Right lobe of liver (tissue), 6 donors: ENCODE measurements at regions not wholly inside any gene's neighbourhood (a gene's known extent, or its start where the extent isn't known, plus 50 kb on each side); places are given as distances from the start of the nearest gene placed in this dataset.

Experiments
- ATAC-seq, 4 donors: fragments of 200-7000 bp; cut with Tn5 transposase; one replicate each; pipeline ENCODE4 v1.9.1; 2020; ENCODE audit warnings: mild to moderate bottlenecking in 4 of 4, moderate library complexity in 4 of 4
- DNase-seq, 3 donors: peaks; one replicate each; pipeline ENCODE4 v3.0.0-alpha.2; 2020
- H3K27ac ChIP-seq, 3 donors: fragments of 200-600 bp; one replicate each; pipeline ENCODE4 v1.8.0; 2022
- H3K27me3 ChIP-seq, 2 donors: fragments of 200-600 bp; one replicate each; pipeline ENCODE4 v1.8.0; 2022
- H3K36me3 ChIP-seq, 4 donors: fragments of 200-600 bp; sonication (generic) in 1 of 4; one replicate each; pipeline versions ENCODE4 v1.5.1 to v1.8.0; 2017 to 2022; ENCODE audit warnings: control low read depth in 1 of 4
- H3K4me1 ChIP-seq, 4 donors: fragments of 200-600 bp; sonication (generic) in 1 of 4; one replicate each; pipeline versions ENCODE4 v1.5.1 to v1.8.0; 2017 to 2022; ENCODE audit warnings: control low read depth in 1 of 4
- H3K4me3 ChIP-seq, 3 donors: fragments of 200-600 bp; one replicate each; pipeline ENCODE4 v1.8.0; 2022
- H3K9me3 ChIP-seq, 4 donors: fragments of 200-600 bp; sonication (generic) in 1 of 4; one replicate each; pipeline versions ENCODE4 v1.5.1 to v1.8.0; 2017 to 2022; ENCODE audit warnings: control low read depth in 1 of 4
- POLR2A ChIP-seq: fragments of 450-650 bp; IDR thresholded peaks from one replicate; pipeline ENCODE4 v1.6.1; 2017; ENCODE audit warnings: antibody characterized with exemption, mild to moderate bottlenecking
- WGBS: methylation state at CpG from one replicate; pipeline ENCODE4 v1.1.6; 2018; ENCODE audit warnings: low coverage, low lambda C conversion rate; ENCODE audit not compliant: insufficient coverage; ENCODE audit errors: missing lambda C conversion rate; 5-methylcytosine and 5-hydroxymethylcytosine counted together
- intact Hi-C, 2 donors: fragments of 100-400 bp; cut with DNase I; formaldehyde crosslinking; loops; one replicate each; pipeline versions ENCODE4 v1.11.2 to v1.14.1; 2022
- TF ChIP-seq, protein P1 (sequence below), 4 donors: fragments of 200-600 bp in 3 of 4; fragments of 450-650 bp in 1 of 4; IDR thresholded peaks; one replicate each; pipeline versions ENCODE4 v1.5.1 to v1.8.0; 2016 to 2022; ENCODE audit warnings: antibody characterized with exemption in 4 of 4, mild to moderate bottlenecking in 2 of 4
- donor health status: DM: no; HTN: yes; CAD: no.
- donor health status: DM: no; HTN: no; CAD: no.
- donor health status: DM: no; HTN: no; CAD: no.
- donor health status: DM: no; HTN: yes; CAD: no.
- donor health status: DM: no; HTN: yes; CAD: no.

DNA sequence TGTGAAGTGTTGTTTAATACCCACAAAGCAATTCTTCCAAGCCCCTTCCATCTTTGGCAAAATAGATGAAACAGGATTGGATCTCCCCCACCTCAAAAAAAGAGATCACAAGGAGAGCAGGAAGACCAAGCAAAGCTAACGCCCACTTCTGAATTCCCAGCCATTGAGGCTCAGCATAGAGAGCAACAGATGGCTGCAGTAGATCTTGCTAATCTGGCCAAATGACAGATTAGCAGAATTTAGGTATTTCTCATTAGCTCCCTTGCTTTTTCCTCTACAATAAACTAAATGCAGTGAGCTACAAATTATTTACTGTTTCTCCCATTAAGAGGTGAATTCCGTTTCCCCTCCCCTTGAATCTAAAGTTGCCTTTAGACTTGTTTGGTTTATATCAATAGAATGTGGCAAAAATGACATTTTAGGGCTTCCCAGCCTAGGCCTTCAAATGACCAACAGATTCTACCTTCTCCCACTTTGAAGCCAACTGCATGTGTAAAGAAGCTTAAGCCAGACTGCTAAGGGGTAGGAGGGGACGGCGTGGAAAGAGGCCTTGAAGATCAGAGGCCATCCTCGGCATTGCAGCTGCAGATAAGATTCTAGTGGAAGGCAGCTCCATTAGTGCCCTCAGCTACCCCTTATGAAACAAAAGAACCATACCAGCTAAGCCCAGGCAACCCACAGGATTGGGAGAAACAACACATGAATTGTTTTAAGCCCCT is 56.8 kb upstream of the CPEB4 start:
- no peak overlapping the region for H3K27ac ChIP-seq
- TF ChIP-seq POLR2A = no peak
- TF ChIP-seq, protein P1, sequence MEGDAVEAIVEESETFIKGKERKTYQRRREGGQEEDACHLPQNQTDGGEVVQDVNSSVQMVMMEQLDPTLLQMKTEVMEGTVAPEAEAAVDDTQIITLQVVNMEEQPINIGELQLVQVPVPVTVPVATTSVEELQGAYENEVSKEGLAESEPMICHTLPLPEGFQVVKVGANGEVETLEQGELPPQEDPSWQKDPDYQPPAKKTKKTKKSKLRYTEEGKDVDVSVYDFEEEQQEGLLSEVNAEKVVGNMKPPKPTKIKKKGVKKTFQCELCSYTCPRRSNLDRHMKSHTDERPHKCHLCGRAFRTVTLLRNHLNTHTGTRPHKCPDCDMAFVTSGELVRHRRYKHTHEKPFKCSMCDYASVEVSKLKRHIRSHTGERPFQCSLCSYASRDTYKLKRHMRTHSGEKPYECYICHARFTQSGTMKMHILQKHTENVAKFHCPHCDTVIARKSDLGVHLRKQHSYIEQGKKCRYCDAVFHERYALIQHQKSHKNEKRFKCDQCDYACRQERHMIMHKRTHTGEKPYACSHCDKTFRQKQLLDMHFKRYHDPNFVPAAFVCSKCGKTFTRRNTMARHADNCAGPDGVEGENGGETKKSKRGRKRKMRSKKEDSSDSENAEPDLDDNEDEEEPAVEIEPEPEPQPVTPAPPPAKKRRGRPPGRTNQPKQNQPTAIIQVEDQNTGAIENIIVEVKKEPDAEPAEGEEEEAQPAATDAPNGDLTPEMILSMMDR (IDR thresholded peaks at IDR 0.05) = no peak

DNA sequence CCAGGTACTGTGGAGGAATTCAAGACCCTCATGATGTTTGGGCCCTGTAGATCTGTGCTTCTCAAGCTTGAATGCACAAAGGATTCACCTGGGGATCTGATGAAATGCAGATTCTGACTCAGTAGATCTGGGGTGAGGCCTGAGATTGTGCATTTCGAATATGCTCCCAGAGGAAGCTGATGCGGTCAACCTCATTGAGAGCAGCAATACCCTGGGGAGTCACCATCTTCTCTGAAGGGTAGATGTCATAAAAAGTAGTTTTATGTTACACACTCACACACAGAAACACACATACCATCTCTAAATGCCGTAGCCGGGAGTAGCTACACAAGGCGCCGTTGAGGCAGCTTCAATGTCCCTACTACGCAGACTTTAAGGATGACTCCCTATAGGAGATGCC is 55.8 kb upstream of the CPEB4 start:
- Histone ChIP-seq H3K27me3 (no peaks in the 10 kb centered on the region), H3K9me3 (no peaks in the 10 kb centered on the region), H3K4me1 (peaks cover 0 to 1% (median under 1%) of the 10 kb centered on the region in 4 donors), H3K4me3 (no peak overlapping the region), H3K36me3 (no peaks in the 10 kb centered on the region), H3K27ac (no peak overlapping the region)
- ATAC-seq (no peak), DNase-seq (no peak)
- 95% methylated on average over 6 of the region's 7 CpGs for WGBS
- TF ChIP-seq, protein P1 (IDR thresholded peaks at IDR 0.05) = no peak
- TF ChIP-seq POLR2A = no peak
- intact Hi-C loops = no loop called here

More for the DNA sequence above, 56.8 kb upstream of the CPEB4 start:
- 100% methylated on average over 2 of the region's 5 CpGs for WGBS
- peaks cover 0 to 11% (median 5%) of the 10 kb centered on the region in 4 donors for H3K4me1 ChIP-seq
- H3K4me3 ChIP-seq = no peak overlapping the region
- DNase-seq (no peak), ATAC-seq (no peak)
- H3K9me3 ChIP-seq = no peaks in the 10 kb centered on the region
- no peaks in the 10 kb centered on the region for H3K27me3 ChIP-seq
- intact Hi-C loops = no loop called here
- H3K36me3 ChIP-seq = no peaks in the 10 kb centered on the region

DNA sequence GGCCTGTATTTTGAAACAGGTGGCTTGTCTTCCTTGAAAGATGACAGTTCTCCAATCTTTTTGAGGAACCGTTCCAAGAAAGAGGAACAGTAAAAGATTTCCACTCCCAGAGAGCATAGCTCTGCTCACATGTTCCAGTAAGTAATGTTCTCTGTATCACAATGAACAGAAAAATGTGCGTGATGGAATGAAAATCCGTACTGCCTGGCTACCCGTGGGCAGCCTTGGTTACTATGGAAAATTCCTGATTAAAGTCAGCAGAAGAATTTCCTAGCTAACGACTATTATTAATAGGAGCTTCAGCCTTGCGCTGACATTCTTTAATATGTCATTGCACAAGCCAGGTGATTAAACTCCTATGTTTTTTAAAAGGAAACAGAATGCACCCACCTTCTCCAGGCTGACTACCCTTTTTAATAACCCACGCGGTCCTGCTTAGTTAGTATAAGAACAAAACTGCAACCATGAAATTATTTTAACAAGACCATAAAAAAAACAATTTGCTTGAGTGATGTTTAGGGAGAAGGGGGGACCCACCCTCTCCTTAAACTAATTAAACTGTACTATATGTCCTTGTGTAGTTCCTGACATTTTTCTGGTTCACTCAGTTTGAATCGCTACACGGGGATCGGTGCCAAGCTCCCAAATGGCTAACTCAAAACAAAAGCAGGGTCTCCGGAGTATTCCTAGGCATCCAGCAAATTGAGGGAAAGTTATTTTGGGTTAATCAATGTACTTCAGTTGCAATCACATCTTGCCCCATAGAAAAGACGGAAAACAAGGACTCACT is 54.8 kb upstream of the CPEB4 start:
- no peaks in the 10 kb centered on the region for H3K36me3 ChIP-seq
- no peak overlapping the region for H3K27ac ChIP-seq
- TF ChIP-seq, protein P1 (IDR thresholded peaks at IDR 0.05) = no peak
- TF ChIP-seq POLR2A = no peak
- intact Hi-C loops = no loop called here
- ATAC-seq (peak in 2 of 4 donors; percentile 46 to 48), DNase-seq (no peak)
- H3K27me3 ChIP-seq = no peaks in the 10 kb centered on the region
- H3K4me3 ChIP-seq = no peak overlapping the region
- no peaks in the 10 kb centered on the region for H3K4me1 ChIP-seq
- H3K9me3 ChIP-seq = no peaks in the 10 kb centered on the region
- WGBS = 74% methylated on average over 13 of the region's 13 CpGs

DNA sequence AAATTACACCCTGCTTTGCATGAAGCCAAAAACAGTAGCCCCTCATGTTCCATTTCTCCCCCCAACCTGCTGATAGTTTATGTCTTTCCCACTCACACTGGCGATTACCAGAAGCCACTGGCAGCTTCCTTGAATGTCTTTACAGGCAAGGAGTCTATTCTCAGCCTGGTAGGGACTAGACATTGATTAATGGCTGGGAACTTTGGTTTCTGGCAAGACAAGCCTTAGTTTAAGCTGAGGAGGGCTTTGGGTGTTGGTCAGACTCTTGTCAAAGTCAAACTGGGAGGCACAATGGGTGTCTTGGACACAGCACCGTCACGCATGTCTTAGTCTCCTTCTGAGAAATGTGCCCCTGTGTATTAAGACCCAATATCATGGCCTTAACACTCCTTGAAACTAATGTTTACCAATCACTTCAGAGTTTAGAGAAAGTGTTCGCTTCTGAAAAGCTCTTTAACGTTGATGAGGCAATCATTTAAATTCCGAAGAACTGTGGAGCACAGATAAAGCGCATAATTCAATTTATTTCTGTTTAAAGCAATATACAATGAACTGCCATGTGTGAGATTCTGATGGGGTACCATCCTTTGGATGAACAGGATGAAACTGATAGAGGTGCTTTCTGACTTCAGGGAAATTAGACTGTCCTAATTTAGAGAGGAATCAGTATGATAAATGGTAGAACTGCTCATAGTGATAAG is 53.9 kb upstream of the CPEB4 start:
- H3K27ac ChIP-seq = no peak overlapping the region
- no peak for DNase-seq
- 82% methylated on average over 7 of the region's 7 CpGs for WGBS

More for the DNA sequence above, 53.9 kb upstream of the CPEB4 start:
- no peaks in the 10 kb centered on the region for H3K4me1 ChIP-seq
- intact Hi-C loops = no loop called here
- no peaks in the 10 kb centered on the region for H3K9me3 ChIP-seq
- no peak overlapping the region for H3K4me3 ChIP-seq
- no peaks in the 10 kb centered on the region for H3K36me3 ChIP-seq
- no peaks in the 10 kb centered on the region for H3K27me3 ChIP-seq
- TF ChIP-seq POLR2A = no peak
- TF ChIP-seq, protein P1 (IDR thresholded peaks at IDR 0.05) = no peak
- ATAC-seq = no peak
